HUES48 (cell line): ENCODE measurements at regions not wholly inside any gene's neighbourhood (a gene's known extent, or its start where the extent isn't known, plus 50 kb on each side); places are given as distances from the start of the nearest gene placed in this dataset.
"Not testable (repeated sequence)": the region's sequence is repeated elsewhere in the genome, so short reads cannot be mapped to it uniquely, and the experiment has no call there.

Source experiments
- H3K27ac ChIP-seq: one replicate; pipeline ENCODE4 v1.7.0; 2013; ENCODE audit warnings: low read depth, low read length, inconsistent platforms
- H3K27me3 ChIP-seq: 2 replicates; pipeline ENCODE4 v1.6.1; 2013; ENCODE audit warnings: mild to moderate bottlenecking, low read length; ENCODE audit not compliant: control insufficient read depth, insufficient read depth
- H3K36me3 ChIP-seq: 2 replicates; pipeline ENCODE4 v1.6.1; 2013; ENCODE audit warnings: low read length; ENCODE audit not compliant: control insufficient read depth, insufficient read depth
- H3K4me1 ChIP-seq: 2 replicates; pipeline ENCODE4 v1.6.1; 2013; ENCODE audit warnings: mild to moderate bottlenecking, low read length; ENCODE audit not compliant: control insufficient read depth, insufficient read depth
- H3K4me3 ChIP-seq: 2 replicates; pipeline ENCODE4 v1.5.1; 2013; ENCODE audit warnings: mild to moderate bottlenecking, low read depth, low read length
- H3K9ac ChIP-seq: 2 replicates; pipeline ENCODE4 v1.6.1; 2013; ENCODE audit warnings: mild to moderate bottlenecking, low read depth, low read length, moderate library complexity
- H3K9me3 ChIP-seq: 2 replicates; pipeline ENCODE4 v1.6.1; 2013; ENCODE audit warnings: low read length; ENCODE audit not compliant: control insufficient read depth, insufficient read depth

DNA sequence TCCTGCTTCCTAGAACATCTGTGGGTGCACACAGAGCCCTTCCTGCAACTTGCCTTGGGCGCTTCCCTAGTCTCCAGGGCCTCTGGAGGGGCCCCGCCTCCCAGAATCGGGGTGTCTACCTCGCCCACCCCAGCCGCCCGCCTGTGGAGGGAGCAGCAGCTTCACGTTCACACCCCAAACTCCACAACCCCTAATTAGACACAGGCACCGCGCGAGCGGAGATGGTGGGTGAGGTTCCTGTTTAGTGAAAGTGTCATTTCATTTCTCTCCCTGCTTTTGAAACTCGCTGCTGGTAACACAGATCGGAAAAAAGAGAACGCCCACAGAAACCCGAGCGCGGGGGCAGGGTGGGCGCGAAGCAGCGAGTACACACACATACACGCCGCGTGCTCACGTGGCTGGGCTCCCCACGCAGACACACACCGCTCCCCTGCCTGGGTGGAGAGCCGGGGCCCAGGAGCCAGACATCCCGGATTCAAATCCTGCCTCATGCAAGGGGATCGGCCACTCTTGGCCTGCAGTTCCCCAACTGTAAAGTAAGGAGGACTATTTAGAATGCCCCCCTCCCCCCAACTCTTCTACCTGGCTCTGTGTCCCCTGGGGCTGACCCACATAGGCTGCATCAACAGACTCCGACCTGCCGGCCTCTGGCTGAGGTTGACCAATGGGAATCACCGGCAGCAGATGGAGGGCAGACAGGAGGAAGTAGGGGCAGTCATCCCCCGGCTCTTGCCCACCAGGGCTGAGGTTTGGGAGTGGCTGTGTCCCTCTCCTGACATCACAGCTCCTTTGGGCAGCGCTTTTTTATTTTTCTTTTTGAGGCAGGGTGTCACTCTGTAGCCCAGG, 79.2 kb upstream of the NCOR2 start:
- Histone ChIP-seq H3K9ac (no peak overlapping the region), H3K9me3 (peaks cover 6% of the 10 kb centered on the region), H3K4me3 (no peak overlapping the region), H3K27ac (no peak overlapping the region), H3K27me3 (no peaks in the 10 kb centered on the region), H3K4me1 (peaks cover 8% of the 10 kb centered on the region; the same call in 1 of the 2 replicates), H3K36me3 (no peaks in the 10 kb centered on the region)

DNA sequence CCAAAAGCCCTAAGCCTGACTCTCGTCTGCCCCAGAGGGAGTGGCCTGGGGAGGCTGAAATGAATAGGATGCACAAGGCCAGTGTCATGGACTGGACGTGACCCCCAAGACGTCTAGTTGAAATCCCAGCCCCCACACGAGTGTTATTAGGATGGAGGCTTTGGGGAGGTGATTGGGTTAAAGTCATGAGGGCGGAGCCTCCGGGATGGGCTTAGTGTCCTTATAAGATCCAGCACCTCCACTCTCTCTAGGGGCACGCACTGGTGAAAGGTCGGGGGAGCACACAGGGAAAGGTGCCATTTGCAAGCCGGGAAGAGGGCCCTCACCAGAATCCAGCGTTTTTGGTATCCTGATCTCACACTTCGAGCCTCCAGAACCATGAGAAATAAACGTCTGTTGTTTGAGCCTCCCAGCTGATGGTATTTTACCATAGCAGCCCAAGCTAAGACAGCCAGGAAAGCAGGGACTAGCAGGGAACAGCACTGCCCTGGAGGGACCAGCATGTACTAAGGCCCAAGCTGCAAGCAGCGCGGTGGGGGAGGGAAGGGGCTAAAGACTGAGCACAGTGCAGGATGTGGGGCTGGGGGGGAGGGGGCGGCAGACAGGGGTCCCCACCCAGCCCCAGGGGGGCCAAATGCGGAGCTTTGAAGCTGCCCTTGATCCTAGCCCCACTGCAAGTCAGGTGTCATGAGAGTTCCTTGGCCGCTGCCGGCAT, 78.3 kb upstream of the NCOR2 start:
- Histone ChIP-seq H3K9me3 (peaks cover 6% of the 10 kb centered on the region), H3K9ac (no peak overlapping the region), H3K4me1 (peaks cover 8% of the 10 kb centered on the region; the same call in 1 of the 2 replicates), H3K4me3 (no peak overlapping the region), H3K36me3 (no peaks in the 10 kb centered on the region), H3K27me3 (no peaks in the 10 kb centered on the region), H3K27ac (no peak overlapping the region)

DNA sequence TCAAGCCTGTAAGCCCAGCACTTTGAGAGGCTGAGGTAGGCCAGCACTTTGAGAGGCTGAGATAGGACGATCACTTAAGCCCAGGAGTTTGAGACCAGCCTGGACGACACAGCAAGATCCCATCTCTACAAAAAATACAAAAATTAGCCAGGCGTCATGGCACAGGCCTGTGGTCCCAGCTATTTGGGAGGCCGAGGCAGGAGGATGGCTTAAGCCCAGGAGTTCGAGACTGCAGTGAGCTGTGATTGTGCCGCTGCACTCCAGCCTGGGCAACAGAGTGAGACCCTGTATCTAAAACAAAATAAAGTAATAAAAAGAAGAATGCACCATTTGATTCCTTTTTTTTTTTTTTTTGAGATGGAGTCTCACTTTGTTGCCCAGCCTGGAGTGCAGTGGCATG, 76.4 kb upstream of the NCOR2 start:
- not testable (repeated sequence) for H3K4me1 ChIP-seq, H3K4me3 ChIP-seq, H3K27ac ChIP-seq, H3K36me3 ChIP-seq, H3K9me3 ChIP-seq, H3K27me3 ChIP-seq, H3K9ac ChIP-seq

DNA sequence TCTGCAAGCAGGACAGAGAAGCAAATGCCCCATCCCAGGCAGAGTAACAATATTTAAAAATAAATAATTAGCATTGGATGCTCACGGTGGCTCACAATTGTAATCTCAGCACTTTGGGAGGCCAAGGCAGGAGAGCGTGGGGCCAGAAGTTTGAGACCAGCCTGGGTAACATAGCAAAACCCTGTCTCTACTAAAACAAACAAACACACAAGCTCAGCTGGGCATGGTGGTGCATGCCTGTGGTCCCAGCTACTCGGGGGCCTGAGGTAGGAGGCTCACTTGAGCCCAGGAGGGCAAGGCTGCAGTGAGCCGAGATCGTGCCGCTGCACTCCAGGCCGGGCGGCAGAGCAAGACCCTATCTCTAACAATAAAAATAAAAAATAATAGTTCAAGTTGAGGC, 74.7 kb upstream of the NCOR2 start:
- Histone ChIP-seq H3K36me3 (no peaks in the 10 kb centered on the region), H3K4me1 (peaks cover 8% of the 10 kb centered on the region; the same call in 1 of the 2 replicates), H3K4me3 (no peak overlapping the region), H3K9ac (no peak overlapping the region), H3K27ac (no peak overlapping the region), H3K27me3 (no peaks in the 10 kb centered on the region), H3K9me3 (no peaks in the 10 kb centered on the region)

DNA sequence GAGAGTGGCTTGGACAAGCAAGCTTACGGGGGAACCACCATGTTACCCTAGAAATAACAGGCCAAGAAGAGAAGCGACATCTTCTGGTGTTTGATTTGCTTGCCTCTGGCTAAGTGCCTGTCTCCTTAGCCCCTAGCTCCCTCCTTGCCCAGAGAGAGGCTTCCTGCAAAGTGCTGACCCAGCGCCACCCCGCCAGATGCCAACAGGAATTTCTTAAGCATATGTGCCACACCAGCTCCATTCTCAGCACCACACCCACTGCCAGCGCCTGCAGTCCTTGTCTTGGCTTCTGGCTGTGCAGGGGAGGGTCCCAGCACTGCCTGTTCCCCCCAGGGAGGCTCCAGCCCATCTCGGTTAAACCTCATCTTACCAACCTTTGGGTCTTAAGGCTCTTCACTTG, 74.2 kb upstream of the NCOR2 start:
- Histone ChIP-seq H3K27me3 (no peaks in the 10 kb centered on the region), H3K9me3 (no peaks in the 10 kb centered on the region), H3K36me3 (no peaks in the 10 kb centered on the region), H3K4me1 (peaks cover 8% of the 10 kb centered on the region; the same call in 1 of the 2 replicates), H3K27ac (no peak overlapping the region), H3K9ac (no peak overlapping the region), H3K4me3 (no peak overlapping the region)

DNA sequence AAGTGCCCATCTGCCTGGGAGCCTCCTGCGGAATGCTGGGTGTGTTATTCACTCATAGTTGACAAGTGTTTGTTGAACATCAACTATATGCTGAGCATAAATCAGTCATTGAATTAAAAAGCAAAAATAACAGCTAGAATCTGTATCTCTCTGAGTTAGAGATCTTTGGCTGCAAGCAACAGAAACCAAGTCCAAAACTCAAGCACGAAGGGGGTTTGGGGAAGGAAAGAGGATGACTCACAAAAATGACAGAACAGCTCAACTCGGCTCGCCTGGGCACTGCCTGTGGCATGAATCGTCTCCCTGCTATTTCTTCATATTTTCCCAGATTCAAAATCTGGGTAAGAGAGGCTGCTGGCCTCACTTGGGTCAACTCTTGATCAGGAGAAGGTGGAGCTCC, 72.6 kb upstream of the NCOR2 start:
- Histone ChIP-seq H3K9ac (no peak overlapping the region), H3K9me3 (no peaks in the 10 kb centered on the region), H3K4me1 (no peaks in the 10 kb centered on the region), H3K4me3 (no peak overlapping the region), H3K27me3 (no peaks in the 10 kb centered on the region), H3K36me3 (no peaks in the 10 kb centered on the region), H3K27ac (no peak overlapping the region)

DNA sequence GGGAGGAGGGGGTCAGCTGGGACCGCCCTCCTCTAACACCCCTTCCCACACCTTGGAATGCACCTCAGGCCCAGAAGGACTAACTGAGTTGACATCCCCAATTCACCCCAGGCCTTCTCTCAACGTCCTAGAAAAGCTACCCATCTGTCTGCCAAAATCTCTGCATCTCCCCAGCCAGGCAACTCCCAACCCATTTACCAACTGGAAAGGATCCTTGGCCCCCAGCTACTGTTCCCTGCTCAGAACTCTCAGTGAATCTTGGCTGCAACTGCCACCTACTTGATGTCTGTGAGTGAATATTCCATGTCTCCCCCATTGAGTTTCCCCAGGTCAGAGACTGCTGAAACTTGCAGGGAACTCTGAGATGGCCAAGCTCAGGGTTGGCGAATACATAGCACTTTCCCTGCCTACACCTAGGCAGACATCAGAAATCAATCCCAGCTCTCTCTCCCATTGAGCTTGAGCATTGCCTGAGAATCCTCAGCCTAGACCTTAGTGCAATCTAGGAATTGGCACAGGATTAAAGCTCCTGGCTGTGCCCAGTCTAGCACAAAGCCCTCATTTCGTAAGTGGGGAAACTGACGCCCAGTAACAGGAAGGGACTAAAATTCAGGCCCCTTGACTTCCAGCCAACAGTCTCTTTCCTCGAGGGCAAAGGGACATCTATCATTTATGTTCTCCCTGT, 71.9 kb upstream of the NCOR2 start:
- Histone ChIP-seq H3K4me1 (no peaks in the 10 kb centered on the region), H3K9ac (no peak overlapping the region), H3K27ac (no peak overlapping the region), H3K4me3 (no peak overlapping the region), H3K27me3 (no peaks in the 10 kb centered on the region), H3K36me3 (no peaks in the 10 kb centered on the region), H3K9me3 (no peaks in the 10 kb centered on the region)

DNA sequence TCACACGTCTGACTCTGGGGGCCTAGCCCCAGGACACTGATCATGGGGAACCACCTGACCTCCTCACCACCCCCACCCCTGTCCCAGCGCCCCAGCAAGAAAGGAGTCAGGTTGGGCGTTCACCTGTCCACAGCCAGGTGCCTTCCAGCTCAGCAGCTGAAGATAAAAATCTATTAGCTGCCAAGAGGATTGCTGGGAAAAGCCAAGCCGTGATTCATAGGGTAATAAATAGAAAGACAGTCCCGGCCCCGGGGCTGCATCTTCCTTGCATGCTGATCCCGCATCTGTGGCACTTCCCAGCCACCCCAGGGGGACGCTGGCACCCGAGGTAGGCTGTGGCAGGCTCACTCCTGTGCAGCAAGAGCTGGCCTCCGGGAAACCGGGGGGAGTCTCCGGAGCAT, 70.2 kb upstream of the NCOR2 start:
- Histone ChIP-seq H3K9me3 (no peaks in the 10 kb centered on the region), H3K4me3 (no peak overlapping the region), H3K9ac (no peak overlapping the region), H3K27me3 (no peaks in the 10 kb centered on the region), H3K4me1 (peaks cover under 1% of the 10 kb centered on the region; the same call in 1 of the 2 replicates), H3K36me3 (no peaks in the 10 kb centered on the region), H3K27ac (no peak overlapping the region)

DNA sequence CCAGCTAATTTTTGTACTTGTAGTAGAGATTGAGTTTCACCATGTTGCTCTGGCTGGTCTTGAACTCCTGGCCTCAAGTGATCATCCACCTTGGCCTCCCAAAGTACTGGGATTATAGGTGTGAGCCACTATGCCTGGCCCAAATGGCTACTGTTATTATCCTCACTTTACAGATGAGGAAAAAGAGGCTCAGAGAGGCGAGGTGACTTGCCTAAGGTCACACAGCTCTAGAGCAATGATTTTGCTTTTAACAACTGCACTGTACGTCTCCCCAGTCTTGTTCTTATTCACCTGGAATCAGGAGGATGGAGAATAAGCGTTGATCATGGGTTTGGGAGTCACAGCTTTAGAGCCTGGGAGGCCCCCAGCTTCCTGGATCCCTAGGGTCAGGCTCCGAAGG, 69.8 kb upstream of the NCOR2 start:
- no peaks in the 10 kb centered on the region for H3K36me3 ChIP-seq
- no peaks in the 10 kb centered on the region for H3K27me3 ChIP-seq
- H3K9ac ChIP-seq, result no peak overlapping the region
- no peak overlapping the region for H3K4me3 ChIP-seq
- no peaks in the 10 kb centered on the region for H3K9me3 ChIP-seq
- H3K4me1 ChIP-seq, result peaks cover 4% of the 10 kb centered on the region; the same call in 1 of the 2 replicates
- no peak overlapping the region for H3K27ac ChIP-seq

DNA sequence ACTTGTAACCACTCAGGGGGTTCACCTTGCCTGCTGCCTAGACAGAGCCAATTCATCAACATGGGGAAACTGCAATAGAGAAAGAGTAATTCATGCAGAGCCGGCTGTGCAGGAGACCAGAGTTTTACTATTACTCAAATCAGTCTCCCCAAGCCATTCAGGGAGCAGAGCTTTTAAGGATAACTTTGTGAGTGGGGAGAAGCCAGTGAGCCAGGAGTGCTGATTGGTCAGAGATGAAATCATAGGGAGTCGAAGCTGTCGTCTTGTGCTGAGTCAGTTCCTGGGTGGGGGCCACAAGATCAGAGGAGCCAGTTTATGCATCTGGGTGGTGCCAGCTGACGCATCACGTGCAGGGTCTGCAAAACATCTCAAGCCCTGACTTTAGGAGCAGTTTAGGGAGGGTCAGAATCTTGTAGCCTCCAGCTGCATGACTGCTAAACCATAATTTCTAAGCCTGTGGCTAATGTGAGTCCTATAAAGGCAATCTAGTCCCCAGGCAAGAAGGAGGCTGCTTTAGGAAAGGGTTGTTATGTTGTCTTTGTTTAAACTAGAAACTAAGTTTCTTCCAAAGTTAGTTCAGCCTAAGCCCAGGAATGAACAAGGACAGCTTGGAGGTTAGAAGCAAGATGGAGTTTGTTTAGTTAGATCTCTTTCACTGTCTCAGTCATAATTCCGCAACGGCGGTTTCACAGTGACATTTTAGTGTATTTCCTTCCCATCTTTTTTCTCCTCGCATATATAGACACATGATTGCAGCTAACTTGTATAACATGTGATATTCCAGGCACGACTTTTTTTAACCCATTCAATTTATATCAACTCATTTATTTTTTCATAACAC, 68.9 kb upstream of the NCOR2 start:
- Histone ChIP-seq H3K4me1 (peaks cover 10% of the 10 kb centered on the region), H3K27ac (no peak overlapping the region), H3K9me3 (no peaks in the 10 kb centered on the region)

More for the DNA sequence above, 68.9 kb upstream of the NCOR2 start:
- Histone ChIP-seq H3K27me3 (no peaks in the 10 kb centered on the region), H3K4me3 (no peak overlapping the region), H3K9ac (no peak overlapping the region), H3K36me3 (no peaks in the 10 kb centered on the region)
